Testis (tissue), 2 donors: ENCODE measurements at regions not wholly inside any gene's neighbourhood (a gene's known extent, or its start where the extent isn't known, plus 50 kb on each side); places are given as distances from the start of the nearest gene placed in this dataset.

Source experiments
- DNase-seq: peaks from one replicate; pipeline ENCODE4 v3.0.0-alpha.2; 2019
- H3K27ac ChIP-seq, 2 donors: fragments of 200-600 bp; sonication (generic); one replicate each; pipeline ENCODE4 v1.5.1; 2019
- H3K27me3 ChIP-seq: fragments of 200-600 bp; sonication (generic); one replicate; pipeline ENCODE4 v1.5.1; 2019
- H3K36me3 ChIP-seq: fragments of 200-600 bp; sonication (generic); one replicate; pipeline ENCODE4 v1.5.1; 2017; ENCODE audit warnings: low read depth; ENCODE audit errors: missing control alignments
- H3K4me1 ChIP-seq: fragments of 200-600 bp; sonication (generic); one replicate; pipeline ENCODE4 v1.5.1; 2019
- H3K4me3 ChIP-seq, 2 donors: fragments of 200-600 bp; sonication (generic); one replicate each; pipeline ENCODE4 v1.5.1; 2017 to 2019
- H3K9me3 ChIP-seq: fragments of 200-600 bp; sonication (generic); one replicate; pipeline ENCODE4 v1.5.1; 2017
- POLR2A ChIP-seq: fragments of 450-650 bp; IDR thresholded peaks from one replicate; pipeline ENCODE4 v1.6.1; 2017; ENCODE audit warnings: antibody characterized with exemption, mild to moderate bottlenecking, moderate library complexity
- WGBS, 2 donors: methylation state at CpG; one replicate each; pipeline ENCODE4 v1.1.5; 2018; 5-methylcytosine and 5-hydroxymethylcytosine counted together
- intact Hi-C: fragments of 100-400 bp; cut with DNase I; formaldehyde crosslinking; loops from one replicate; pipeline ENCODE4 v1.15.1; 2023; ENCODE audit warnings: low total_unique reads
- TF ChIP-seq, protein P1 (sequence below), 3 experiments: fragments of 450-650 bp in 2 of 3; fragments of 200-600 bp in 1 of 3; sonication (generic) in 1 of 3; IDR thresholded peaks; one replicate each; pipeline ENCODE4 v1.5.1; 2016 to 2019; ENCODE audit warnings: antibody characterized with exemption in 3 of 3, mild to moderate bottlenecking in 2 of 3, moderate library complexity in 1 of 3

DNA sequence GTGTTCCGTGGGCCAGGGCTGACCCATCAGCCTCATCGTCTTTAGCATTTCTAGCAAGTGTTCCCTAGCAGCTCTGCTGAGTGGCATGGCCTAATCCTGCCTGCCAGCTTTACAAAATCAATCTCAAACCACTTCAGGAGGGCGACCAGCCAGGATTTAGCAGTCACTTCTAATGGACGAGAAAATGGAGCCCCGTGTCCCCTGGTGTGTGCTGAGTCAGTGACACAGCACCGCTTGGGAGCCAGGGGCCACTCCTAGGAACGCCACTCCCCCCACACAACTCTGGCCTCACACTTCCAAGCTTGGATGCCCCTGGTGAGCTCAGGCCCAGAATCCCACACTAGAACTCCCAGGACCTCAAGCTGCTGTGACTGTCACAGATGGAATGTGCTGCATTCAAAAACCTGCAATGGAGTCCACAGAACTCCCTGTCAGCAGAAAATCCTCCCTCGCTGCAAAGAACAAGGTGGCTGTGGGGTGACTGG, 311.2 kb upstream of the GATB start:
- Histone ChIP-seq H3K36me3 (no peaks in the 10 kb centered on the region), H3K27me3 (no peaks in the 10 kb centered on the region), H3K27ac (no peak overlapping the region), H3K9me3 (no peaks in the 10 kb centered on the region), H3K4me3 (no peak overlapping the region), H3K4me1 (peaks cover 3% of the 10 kb centered on the region)
- no peak for DNase-seq
- 89 to 95% methylated on average over 1 to 8 of the region's 8 CpGs for WGBS, 2 donors
- TF ChIP-seq POLR2A = no peak
- TF ChIP-seq, protein P1, sequence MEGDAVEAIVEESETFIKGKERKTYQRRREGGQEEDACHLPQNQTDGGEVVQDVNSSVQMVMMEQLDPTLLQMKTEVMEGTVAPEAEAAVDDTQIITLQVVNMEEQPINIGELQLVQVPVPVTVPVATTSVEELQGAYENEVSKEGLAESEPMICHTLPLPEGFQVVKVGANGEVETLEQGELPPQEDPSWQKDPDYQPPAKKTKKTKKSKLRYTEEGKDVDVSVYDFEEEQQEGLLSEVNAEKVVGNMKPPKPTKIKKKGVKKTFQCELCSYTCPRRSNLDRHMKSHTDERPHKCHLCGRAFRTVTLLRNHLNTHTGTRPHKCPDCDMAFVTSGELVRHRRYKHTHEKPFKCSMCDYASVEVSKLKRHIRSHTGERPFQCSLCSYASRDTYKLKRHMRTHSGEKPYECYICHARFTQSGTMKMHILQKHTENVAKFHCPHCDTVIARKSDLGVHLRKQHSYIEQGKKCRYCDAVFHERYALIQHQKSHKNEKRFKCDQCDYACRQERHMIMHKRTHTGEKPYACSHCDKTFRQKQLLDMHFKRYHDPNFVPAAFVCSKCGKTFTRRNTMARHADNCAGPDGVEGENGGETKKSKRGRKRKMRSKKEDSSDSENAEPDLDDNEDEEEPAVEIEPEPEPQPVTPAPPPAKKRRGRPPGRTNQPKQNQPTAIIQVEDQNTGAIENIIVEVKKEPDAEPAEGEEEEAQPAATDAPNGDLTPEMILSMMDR (IDR thresholded peaks at IDR 0.05) = no peak
- intact Hi-C loops = no loop called here

DNA sequence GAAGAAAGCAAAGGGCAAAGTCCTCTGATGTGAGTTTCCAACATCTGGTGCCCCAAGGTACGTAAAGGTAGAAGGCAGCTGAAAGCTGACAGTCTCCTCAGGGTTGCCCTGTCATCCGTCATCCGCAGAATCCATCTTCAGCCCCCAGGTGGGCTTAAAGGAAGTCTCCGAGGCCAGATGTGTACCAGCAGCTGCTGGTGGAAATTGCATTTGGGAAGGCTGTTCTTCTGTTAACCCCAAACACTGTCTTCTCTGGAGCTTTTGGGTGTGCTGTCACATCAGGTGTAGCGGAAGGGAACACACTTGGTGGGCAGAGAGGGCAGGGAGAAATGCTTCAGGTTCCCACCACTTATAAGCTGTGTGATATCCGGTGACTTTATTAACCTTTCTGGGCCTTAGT, 310.0 kb upstream of the GATB start:
- Histone ChIP-seq H3K27me3 (no peaks in the 10 kb centered on the region), H3K27ac (no peak overlapping the region), H3K9me3 (no peaks in the 10 kb centered on the region), H3K4me3 (no peak overlapping the region), H3K4me1 (peaks cover 3% of the 10 kb centered on the region), H3K36me3 (no peaks in the 10 kb centered on the region)
- no peak for DNase-seq
- WGBS, 2 donors = 93 to 99% methylated on average over 6 of the region's 6 CpGs
- intact Hi-C loops = no loop called here
- TF ChIP-seq, protein P1 (IDR thresholded peaks at IDR 0.05) = no peak
- no peak for TF ChIP-seq POLR2A

DNA sequence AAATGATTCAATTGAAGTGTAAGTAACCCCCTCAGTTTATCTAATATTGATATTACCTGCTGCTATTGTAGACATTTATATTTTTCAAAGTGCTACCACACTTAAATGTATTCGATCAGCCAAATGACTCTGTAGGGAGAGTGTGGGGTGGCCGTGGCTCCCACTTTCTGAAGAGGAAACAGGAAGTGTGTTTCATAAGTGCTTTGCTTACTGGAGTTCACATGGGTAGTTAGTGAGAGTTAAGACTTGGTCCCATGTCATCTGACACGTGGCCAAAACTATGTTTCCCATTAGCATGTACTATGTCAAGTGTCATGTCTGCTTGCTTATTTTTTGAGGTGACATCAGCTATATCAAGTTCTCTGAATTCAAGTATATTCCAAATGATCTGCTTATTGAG, 308.1 kb upstream of the GATB start:
- Histone ChIP-seq H3K4me3 (no peak overlapping the region), H3K36me3 (no peaks in the 10 kb centered on the region), H3K27me3 (no peaks in the 10 kb centered on the region), H3K27ac (no peak overlapping the region), H3K9me3 (no peaks in the 10 kb centered on the region), H3K4me1 (peaks cover 1% of the 10 kb centered on the region)
- intact Hi-C loops = no loop called here
- no peak for DNase-seq
- TF ChIP-seq, protein P1 (IDR thresholded peaks at IDR 0.05) = no peak
- no peak for TF ChIP-seq POLR2A
- 75 to 81% methylated on average over 3 of the region's 3 CpGs for WGBS, 2 donors

DNA sequence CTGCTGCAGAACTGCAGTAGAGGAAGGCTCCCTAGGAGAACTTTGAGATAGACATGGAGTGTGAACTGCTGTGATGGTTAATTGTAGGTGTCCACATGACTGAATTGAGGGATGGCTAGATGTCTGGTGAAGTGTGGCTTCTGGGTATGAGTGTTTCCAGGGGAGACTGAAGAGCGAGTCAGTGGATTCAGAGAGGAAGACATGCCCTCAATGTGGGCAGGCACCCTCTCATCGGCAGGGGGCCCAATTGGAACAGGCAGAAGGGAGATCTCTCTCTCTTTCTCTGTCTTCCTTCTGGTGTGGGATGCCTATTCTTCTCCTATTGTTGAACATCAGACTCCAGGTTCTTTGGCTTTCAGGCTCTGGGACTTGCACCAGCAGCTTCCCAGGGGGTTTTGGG, 304.7 kb upstream of the GATB start:
- TF ChIP-seq POLR2A = no peak
- TF ChIP-seq, protein P1 (IDR thresholded peaks at IDR 0.05) = no peak
- DNase-seq = no peak
- no peaks in the 10 kb centered on the region for H3K9me3 ChIP-seq
- H3K27ac ChIP-seq = no peak overlapping the region
- no peaks in the 10 kb centered on the region for H3K4me1 ChIP-seq
- H3K4me3 ChIP-seq = no peak overlapping the region
- WGBS, 2 donors = 90 to 91% methylated on average over 2 of the region's 2 CpGs
- no peaks in the 10 kb centered on the region for H3K36me3 ChIP-seq
- no peaks in the 10 kb centered on the region for H3K27me3 ChIP-seq
- intact Hi-C loops = no loop called here

DNA sequence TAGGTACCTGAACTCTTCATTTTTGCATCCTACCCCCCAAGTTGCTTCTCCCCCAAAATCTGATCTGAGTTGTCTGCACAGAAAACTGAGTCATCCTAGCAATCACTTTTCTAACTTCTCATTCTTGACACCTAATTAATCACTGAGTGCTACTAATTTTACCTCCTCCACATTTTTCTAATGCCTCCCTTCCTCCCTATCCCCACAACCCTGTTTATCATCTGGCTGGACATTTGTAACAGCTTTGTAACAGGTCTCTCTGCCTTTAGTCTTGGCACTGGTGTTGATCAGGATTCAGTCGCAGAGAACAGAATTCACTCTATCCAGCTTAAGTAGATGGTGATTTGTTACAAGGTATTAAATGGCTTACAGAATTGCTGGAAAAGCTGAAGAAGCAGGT, 303.9 kb upstream of the GATB start:
- H3K27ac ChIP-seq = no peak overlapping the region
- H3K4me3 ChIP-seq = no peak overlapping the region
- intact Hi-C loops = no loop called here
- H3K9me3 ChIP-seq = no peaks in the 10 kb centered on the region
- no peaks in the 10 kb centered on the region for H3K36me3 ChIP-seq
- no peaks in the 10 kb centered on the region for H3K27me3 ChIP-seq
- WGBS, 2 donors = 28 to 47% methylated on average over 1 of the region's 1 CpG
- H3K4me1 ChIP-seq = no peaks in the 10 kb centered on the region
- TF ChIP-seq POLR2A = no peak
- TF ChIP-seq, protein P1 (IDR thresholded peaks at IDR 0.05) = no peak
- no peak for DNase-seq
